ENCODE measurements at regions not wholly inside any gene's neighbourhood (a gene's known extent, or its start where the extent isn't known, plus 50 kb on each side); places are given as distances from the start of the nearest gene placed in this dataset.

DNA sequence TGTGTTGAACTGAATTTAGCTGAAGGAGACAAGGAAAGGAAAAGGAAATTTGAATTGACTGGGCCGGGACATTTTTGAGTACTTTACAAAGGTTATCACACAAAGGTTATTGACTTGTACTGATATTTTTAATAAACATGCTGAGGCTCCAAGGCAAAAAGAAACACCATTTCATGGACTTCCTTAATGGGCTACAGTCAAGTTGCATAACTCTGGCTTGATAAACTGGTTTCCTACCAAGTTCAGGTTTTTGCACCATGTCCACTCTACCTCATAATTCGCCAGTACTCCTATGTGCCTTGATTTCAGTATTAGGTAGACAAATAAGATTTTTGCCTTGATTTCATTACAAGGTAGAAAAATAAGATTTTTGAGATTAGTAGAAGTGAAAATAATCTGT is 65.8 kb upstream of the FUT9 start:
- DNase-seq = no peak
- H3K4me1 ChIP-seq (ENCODE audit: control extremely low read depth in 1 of 4, control insufficient read depth in 4 of 4, insufficient read depth in 4 of 4, low read length in 3 of 4) = no peaks in the 10 kb centered on the region
- no peak overlapping the region for H3K27ac ChIP-seq (ENCODE audit: insufficient read depth in 1 of 2, low read depth in 1 of 2, low read length in 2 of 2, poor library complexity in 1 of 2, severe bottlenecking in 2 of 2)

DNA sequence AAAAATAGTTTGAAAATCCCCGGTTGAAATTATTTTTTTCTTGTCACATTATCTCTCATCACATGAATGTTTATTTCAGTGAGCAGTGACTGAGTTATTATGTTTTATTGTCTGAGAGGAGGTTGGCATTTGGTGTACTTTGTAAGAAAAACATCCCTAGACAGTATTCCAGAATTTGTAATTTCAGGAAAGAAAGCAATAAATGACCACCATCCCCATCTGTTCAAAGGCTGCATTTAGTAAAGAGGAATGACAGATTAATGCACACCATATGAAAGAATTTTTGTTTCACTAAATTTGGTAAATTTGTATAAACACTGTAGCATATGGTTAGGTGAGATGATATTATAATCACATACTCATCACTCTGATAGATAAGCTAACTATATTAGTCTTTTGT is 57.1 kb upstream of the FUT9 start:
- no peak for DNase-seq
- POLR2A ChIA-PET = no interaction called here
- no peaks in the 10 kb centered on the region for H3K9me3 ChIP-seq (ENCODE audit: control extremely low read depth in 1 of 5, control insufficient read depth in 4 of 5, insufficient read depth in 2 of 5, low read depth in 1 of 5, low read length in 4 of 5)
- no CpG with 5 or more reads among the region's 1 CpG for WGBS (ENCODE audit: insufficient coverage)
- CTCF ChIA-PET = no interaction called here
- H3K4me3 ChIP-seq (ENCODE audit: control insufficient read depth in 1 of 7, extremely low read depth in 1 of 7, insufficient read depth in 4 of 7, low read depth in 2 of 7, low read length in 6 of 7) = no peak overlapping the region
- no peaks in the 10 kb centered on the region for H3K27me3 ChIP-seq (replicated peaks in 2 of 5; ENCODE audit: control insufficient read depth in 4 of 5, insufficient read depth in 5 of 5, low read length in 4 of 5)
- H3K4me1 ChIP-seq (ENCODE audit: control extremely low read depth in 1 of 4, control insufficient read depth in 4 of 4, insufficient read depth in 4 of 4, low read length in 3 of 4) = no peaks in the 10 kb centered on the region
- no peaks in the 10 kb centered on the region for H3K36me3 ChIP-seq (ENCODE audit: control insufficient read depth in 4 of 4, insufficient read depth in 4 of 4, low read length in 3 of 4)
- H3K27ac ChIP-seq (ENCODE audit: insufficient read depth in 1 of 2, low read depth in 1 of 2, low read length in 2 of 2, poor library complexity in 1 of 2, severe bottlenecking in 2 of 2) = no peak overlapping the region

More for the DNA sequence above, 65.8 kb upstream of the FUT9 start:
- no CpG with 5 or more reads among the region's 2 CpGs for WGBS (ENCODE audit: insufficient coverage)
- POLR2A ChIA-PET = no interaction called here
- Histone ChIP-seq H3K36me3 (ENCODE audit: control insufficient read depth in 4 of 4, insufficient read depth in 4 of 4, low read length in 3 of 4) (no peaks in the 10 kb centered on the region), H3K9me3 (ENCODE audit: control extremely low read depth in 1 of 5, control insufficient read depth in 4 of 5, insufficient read depth in 2 of 5, low read depth in 1 of 5, low read length in 4 of 5) (peaks cover 0 to 1% (median 0%) of the 10 kb centered on the region in 5 experiments), H3K4me3 (ENCODE audit: control insufficient read depth in 1 of 7, extremely low read depth in 1 of 7, insufficient read depth in 4 of 7, low read depth in 2 of 7, low read length in 6 of 7) (no peak overlapping the region), H3K27me3 (replicated peaks in 2 of 5; ENCODE audit: control insufficient read depth in 4 of 5, insufficient read depth in 5 of 5, low read length in 4 of 5) (no peaks in the 10 kb centered on the region)
- CTCF ChIA-PET = no interaction called here

DNA sequence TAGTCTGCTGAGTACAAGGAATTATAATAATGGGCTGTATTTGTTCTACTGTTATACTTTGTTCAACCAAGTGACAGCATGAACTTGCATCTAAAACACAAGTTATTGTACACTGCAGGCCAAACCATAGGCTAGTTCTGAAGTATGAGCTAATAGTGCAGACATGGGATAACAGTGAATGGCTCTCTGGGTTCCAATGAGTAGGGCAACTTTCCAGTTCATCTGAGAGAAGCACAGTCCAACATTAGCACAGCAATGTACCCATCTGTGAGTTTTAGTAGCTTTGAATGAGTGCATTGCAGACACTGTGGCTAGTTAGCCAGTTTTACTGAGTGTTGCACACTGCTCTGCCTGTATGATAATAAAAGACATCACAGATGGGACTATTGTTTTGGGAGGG is 56.5 kb upstream of the FUT9 start:
- no peak for DNase-seq
- H3K4me3 ChIP-seq (ENCODE audit: control insufficient read depth in 1 of 7, extremely low read depth in 1 of 7, insufficient read depth in 4 of 7, low read depth in 2 of 7, low read length in 6 of 7) = no peak overlapping the region
- CTCF ChIA-PET = no interaction called here

More for the DNA sequence above, 56.5 kb upstream of the FUT9 start:
- no peaks in the 10 kb centered on the region for H3K27me3 ChIP-seq (replicated peaks in 2 of 5; ENCODE audit: control insufficient read depth in 4 of 5, insufficient read depth in 5 of 5, low read length in 4 of 5)
- no peaks in the 10 kb centered on the region for H3K4me1 ChIP-seq (ENCODE audit: control extremely low read depth in 1 of 4, control insufficient read depth in 4 of 4, insufficient read depth in 4 of 4, low read length in 3 of 4)
- no peaks in the 10 kb centered on the region for H3K9me3 ChIP-seq (ENCODE audit: control extremely low read depth in 1 of 5, control insufficient read depth in 4 of 5, insufficient read depth in 2 of 5, low read depth in 1 of 5, low read length in 4 of 5)
- H3K36me3 ChIP-seq (ENCODE audit: control insufficient read depth in 4 of 4, insufficient read depth in 4 of 4, low read length in 3 of 4) = no peaks in the 10 kb centered on the region
- H3K27ac ChIP-seq (ENCODE audit: insufficient read depth in 1 of 2, low read depth in 1 of 2, low read length in 2 of 2, poor library complexity in 1 of 2, severe bottlenecking in 2 of 2) = no peak overlapping the region
- POLR2A ChIA-PET = no interaction called here
